NCI-H2107 treated with DMSO at 0.1 percent for 48 hours (cell line): ENCODE measurements at regions not wholly inside any gene's neighbourhood (a gene's known extent, or its start where the extent isn't known, plus 50 kb on each side); places are given as distances from the start of the nearest gene placed in this dataset.
"Not testable (repeated sequence)": the region's sequence is repeated elsewhere in the genome, so short reads cannot be mapped to it uniquely, and the experiment has no call there.

Source experiments
- DNase-seq: peaks from one replicate; lab custom pipeline; 2025; ENCODE audit not compliant: unreplicated experiment; lab: John Stamatoyannopoulos, UW

DNA sequence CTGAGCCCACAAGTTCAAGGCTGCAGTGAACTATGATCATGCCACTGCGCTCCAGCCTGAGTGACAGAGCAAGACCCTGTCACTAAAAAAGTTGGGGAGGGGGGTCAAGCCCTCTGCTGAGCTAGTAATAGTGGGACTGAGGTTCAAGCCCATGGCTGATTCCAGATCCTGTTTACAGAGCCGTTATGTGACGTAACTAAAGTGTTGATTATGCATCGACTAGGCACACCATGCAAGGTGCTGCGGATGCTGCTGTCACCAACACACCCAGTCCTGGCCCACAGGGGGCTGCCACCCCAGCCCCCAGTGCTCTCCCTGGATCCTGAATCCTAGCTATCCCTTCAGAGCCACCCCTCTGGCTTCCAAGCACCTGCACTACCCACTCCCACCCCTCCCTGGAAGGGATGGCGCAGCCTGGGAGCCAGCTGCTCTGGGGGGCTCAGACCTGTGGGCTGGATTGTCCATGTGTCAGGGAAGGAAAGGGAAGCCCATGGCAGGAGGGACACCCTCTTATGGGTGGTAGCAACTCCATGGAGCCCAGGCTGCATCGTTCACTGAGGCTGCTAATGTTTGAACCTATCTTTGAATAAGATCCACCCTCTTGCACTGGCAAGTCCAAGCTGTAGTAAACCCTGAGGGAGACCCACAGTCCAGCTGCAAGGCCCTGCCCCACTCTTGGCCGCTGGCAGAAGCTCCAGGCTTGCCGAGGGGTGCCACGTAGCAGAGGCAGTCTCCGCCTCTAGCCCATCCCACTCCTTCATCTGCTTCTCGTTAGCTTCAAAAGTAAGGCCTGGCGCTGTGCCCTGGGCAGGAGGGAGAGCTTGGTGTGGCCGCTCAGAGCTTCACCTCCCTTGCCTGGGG is 95.0 kb downstream of the SNX5 start:
- DNase-seq = peak; percentile 11

DNA sequence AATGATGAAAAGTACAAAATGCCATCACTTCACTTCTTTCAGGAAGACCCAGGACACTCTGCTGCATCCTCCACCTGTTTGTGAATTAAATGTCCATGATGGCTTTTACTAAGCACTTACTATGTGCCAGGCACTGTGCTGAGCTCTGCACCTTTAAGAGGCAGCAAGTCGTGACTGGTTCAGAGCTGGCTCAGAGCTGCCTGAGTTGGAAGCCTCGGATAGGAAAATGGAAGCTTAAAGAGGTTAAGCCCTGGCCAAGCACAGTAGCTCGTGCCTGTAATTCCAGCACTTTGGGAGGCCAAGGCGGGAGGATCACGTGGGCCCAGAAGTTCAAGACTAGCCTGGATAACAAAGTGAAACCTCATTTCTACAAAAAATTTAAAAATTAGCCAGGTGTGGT is 95.6 kb downstream of the SNX5 start:
- DNase-seq = no peak

- no peak for DNase-seq
Measured at GRCh38 chr20:17872434-17872833, 96.2 kb downstream of the SNX5 start.

DNA sequence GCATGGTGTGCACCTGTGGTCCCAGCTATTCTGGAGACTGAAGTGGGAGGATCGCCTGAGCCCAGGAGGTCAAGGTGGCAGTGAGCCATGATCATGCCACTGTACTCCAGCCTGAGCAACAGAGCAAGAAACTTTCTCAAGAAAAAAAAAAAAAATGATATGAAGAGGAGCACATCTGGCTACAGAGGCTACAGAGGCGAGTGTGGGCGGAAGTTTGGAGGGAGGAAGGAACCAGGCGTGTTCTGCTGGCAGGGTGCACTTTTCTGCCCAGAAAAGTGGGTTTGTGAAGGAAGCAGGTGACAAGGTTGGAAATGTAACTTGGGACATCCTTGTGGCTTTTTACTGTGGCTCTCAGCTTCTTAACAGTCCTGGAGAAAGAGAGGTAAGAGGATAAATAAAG is 96.7 kb downstream of the SNX5 start:
- DNase-seq = no peak

GRCh38 chr20:17871181-17871580 is 97.4 kb downstream of the SNX5 start:
- no peak for DNase-seq

DNA sequence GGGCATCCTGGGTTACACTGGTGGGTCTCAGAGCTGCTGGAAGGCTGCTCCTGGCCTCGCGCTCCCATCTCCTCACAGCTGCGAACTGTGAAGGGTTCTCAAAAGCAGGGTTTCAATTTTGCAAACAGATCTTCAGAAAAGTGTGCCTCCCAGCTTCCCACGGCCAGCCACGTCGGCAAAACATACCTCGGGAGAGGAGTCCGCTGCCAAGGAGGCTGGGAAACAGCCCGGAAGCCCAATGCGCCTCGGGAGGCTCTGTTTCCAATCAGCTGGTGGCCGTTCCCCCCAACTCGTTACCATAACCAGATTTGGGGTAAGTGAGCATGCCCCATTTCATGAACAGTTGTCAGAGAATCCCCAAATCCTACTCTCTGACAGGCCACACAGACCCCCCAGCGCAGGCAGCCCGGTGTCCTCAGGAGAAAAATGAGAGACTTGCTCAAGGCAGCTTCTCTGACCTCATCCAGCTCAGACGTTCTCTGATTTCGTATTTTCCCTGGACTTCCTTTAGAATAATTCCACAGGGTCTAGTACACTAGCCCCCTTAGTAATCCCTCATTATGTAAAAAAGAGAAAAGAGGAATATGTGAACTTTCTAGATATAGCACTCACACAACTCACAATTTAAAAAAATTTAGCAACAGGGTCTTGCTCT is 98.4 kb downstream of the SNX5 start:
- no peak for DNase-seq

DNA sequence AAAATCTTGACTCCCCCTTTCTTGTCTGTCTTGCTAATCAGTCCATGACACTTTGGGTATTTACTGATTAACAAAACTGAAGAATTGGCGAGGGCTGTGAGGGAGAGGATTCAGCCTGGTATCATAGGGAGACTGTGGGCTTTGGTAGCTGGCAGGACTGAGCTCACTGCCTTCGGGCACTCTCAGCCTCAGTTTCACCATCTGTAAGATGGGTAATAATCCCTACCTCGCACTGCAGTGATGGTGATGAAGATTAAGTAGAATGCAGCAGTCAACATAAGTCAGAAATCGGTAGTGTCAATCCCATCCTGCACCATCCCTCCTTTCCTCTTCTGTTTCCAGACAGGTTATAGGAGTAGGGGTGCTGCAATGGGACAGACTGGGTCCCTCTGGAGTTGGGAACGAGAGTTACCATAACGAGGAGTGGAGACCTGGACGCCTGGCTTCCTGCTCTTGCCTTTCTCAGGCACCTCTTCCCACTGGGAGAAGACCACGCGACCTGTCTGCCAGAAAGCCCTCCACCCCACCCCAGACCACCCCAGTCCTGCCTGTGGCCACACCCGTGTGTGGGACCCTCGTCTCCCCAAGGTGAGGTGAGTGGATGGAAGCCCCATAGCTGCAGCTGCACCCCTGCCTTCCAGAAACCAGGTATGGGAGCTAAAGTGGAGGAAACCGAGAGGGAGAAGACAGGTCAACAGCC is 99.1 kb downstream of the SNX5 start:
- DNase-seq = no peak

GRCh38 chr20:17868700-17869231 is 99.8 kb downstream of the SNX5 start:
- DNase-seq = no peak

- DNase-seq = no peak
Measured at GRCh38 chr20:17868151-17868550, 100.4 kb downstream of the SNX5 start.

DNA sequence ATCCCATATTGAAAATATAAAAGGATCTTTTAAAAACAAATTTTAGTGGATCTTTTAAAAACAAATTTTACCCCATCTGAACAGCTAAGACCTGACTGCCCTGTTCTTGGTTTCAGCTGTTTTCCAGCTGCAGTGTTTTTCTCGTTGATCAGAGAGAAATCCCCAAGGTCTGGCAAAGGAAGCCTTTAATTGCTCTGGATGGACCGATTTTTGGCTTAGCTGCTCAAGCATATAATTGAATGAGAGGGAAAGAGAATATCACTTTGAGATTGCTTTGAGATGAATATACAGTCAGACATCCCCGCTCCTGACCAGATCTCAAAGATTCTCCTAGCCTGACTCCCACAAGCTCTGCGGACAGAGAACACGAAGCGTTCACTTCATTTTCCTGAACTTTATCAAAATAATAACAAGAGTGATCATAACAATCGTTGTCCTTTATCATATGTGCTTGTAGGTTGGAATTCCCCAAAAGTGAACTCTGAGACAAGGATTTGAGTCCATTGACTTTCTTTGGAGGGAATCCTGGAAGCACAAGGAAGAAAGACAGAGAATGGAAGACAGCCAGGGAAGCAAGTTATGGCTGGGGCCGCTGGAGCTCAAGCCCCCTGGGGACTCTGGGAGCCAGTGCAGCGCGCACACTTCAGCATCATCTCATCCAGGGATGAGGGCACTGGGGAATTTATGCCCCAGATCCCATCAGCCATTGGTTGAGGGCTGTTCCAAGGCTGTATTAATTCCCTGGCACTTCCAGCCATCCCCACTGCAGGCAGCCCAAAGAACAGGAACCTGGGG is 101.3 kb downstream of the SNX5 start:
- no peak for DNase-seq

DNA sequence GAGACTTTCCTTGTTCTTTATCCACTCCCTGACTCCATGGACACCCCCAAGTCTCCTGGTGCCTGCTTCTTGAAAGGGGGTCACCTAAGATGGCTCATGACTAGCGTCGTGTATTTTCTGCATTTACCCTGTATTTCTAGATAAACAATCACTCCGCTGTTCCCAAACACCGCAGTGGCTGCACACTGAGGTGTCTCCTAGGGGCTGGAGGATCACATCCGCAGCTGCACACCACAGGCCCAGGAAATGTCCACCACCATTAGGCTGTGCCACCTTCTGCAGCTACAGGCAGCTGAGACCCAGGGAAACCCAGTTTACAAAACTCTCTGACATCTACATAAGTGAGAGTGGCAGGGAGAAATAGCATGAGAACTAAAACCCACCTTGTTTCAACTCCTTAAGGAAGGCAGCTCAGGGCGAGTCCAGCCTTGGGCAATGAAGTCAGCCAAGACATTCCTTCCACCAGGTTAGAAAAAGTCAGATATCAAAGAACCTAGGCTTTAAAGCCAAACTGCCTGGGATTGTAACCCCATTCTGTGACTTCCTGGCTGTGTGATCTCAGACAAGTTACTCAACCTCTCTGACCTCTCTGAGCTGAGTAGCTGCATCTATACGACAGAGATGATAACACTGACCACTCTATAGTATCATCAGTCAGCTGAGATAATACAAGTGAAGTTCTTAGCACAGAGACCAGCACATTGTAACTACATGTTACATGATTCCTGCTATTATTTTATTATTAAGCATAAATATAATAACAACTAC is 102.2 kb downstream of the SNX5 start:
- no peak for DNase-seq

- DNase-seq = no peak
Measured at GRCh38 chr20:17863577-17864292, 104.9 kb downstream of the SNX5 start.

DNA sequence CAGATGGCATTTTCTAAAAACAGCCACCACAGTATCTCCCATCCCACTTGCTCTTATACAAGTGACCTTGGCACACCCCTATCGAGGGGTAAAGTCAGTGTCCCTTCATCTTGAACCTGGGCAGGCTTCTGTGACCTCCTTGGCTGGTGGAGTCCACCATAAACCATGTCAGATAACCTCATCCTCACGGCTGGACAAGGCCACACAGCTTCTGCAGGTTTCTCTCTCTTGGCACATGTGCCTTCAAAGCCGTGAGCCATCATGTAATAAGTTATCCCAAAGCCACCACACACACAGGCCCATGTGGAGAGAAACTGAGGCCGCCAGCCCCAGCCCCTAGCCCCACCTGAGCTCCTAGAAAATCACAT is 105.4 kb downstream of the SNX5 start:
- no peak for DNase-seq

GRCh38 chr20:17862171-17862570 is 106.4 kb downstream of the SNX5 start:
- no peak for DNase-seq

DNA sequence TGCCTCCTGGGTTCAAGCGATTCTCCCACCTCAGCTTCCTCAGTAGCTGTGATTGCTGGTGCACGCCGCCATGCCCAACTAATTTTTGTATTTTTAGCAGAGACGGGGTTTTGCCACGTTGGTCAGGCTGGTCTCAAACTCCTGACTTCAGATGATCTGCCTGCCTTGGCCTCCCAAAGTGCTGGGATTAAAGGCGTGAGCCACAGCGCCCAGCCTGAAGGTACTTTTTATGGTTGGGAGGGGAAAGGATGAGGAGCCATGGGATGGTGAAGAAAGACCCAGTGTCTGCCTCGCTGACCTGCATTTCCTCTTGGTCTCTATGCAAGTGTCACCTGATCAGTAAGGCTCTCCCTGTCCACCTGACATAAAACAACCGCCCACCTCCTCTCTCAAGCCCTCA is 107.0 kb downstream of the SNX5 start:
- not testable (repeated sequence) for DNase-seq

GRCh38 chr20:17860301-17861197 is 108.0 kb downstream of the SNX5 start:
- no peak for DNase-seq

DNA sequence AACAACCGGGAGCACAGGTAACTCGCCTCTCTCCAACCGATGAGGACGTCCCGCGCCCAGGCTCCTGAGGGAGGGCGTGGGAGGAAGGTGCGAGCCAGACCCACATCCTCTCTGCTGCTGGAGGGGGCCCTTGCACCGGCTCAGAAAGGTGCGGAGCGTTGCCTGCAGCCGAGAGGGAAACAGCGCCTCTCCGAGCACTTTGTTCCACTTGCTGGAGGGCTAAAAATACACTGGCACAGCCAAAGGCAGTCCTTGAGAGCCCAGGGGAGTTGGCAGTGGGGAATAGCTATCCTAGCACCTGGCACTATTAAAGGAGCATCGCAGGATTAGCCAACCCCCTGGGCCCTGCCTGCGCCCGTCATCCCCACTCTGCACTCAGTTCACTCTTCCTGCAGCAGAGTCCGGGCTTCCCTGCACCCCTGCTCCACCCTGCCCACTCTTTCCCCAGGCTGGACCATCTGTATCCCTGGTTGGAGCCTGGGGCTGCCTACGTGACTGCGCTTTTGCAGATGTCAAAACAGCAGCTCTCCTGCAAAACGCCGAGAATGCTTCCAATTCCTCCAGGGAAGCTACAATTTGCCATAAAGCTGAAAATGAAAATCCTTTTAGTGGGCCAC is 108.9 kb downstream of the SNX5 start:
- peak; percentile 62 for DNase-seq

DNA sequence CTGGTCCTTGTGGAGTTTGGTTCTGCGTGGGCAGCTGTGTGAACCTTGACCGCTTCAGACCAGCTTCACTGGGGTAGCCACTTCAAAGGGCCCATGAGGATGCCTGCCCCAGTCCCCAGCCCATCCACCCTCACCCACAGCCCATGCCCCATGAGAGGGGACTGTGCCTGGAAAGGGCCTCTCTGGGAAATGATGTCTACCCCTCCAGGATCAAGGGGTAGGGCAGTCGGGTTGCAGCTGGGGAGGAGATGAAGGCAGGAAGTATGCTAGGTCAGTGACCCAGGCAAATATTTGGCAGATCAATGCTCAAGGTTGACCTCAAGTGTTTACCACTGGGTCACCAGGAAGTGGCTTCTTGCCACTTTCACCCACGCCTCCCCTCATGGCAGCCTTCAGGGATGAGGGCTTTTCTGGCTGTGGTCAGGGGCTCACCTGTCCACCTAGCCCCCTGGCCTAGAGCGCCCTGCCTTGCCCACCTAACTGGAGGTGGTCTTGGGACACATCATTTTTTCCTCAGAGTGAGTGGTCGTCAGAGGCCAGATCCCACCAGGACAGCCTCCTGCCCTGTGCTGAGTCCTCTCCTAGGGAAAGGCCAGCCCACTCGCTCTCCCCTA is 109.5 kb downstream of the SNX5 start:
- DNase-seq = no peak
